ENCODE measurements at regions not wholly inside any gene's neighbourhood (a gene's known extent, or its start where the extent isn't known, plus 50 kb on each side); places are given as distances from the start of the nearest gene placed in this dataset.

GRCh38 chr2:108067820-108068405 lies 81.6 kb downstream of the SLC5A7 start:
- DNase-seq: no peak

DNA sequence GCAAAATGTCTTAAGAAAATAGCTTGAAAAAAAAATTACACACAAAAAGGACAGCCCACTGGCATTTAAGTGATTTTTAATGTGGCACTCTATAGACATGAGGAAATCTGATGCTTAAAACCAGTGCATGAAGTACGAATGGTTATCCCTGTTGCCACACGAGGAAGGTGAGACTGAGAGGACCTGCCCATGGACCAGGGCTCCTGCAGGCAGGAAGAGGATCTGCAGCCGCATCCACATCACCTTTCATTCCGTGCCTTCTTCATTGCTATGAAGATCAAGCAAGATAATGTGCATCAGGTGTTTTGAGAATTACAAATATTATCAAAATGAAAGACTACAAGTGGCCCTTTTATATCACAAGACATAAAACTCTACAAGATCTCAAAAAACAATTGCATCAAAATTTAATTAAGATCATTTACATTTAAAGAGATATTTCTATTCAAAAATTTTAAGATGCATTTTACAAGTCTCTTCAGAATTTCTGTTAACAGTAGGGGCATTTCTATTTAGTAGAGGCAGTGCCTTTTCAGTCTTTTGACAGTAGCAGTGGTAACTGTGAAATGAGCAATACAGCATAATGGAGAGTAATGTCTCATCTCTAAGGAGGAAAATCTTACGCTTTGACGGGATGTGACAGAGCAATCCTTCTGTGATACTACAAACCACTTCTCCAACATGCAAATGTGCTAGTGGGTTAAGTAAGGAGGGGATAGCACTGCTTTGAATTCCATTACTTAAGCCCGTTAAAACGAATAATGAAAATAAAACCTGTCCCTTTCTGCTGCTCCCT lies 83.4 kb downstream of the SLC5A7 start:
- no peak for DNase-seq

- DNase-seq: no peak
Measured at GRCh38 chr2:108073415-108074072, 87.2 kb downstream of the SLC5A7 start.

GRCh38 chr2:108074150-108074549 lies 87.8 kb downstream of the SLC5A7 start:
- DNase-seq: no peak

DNA sequence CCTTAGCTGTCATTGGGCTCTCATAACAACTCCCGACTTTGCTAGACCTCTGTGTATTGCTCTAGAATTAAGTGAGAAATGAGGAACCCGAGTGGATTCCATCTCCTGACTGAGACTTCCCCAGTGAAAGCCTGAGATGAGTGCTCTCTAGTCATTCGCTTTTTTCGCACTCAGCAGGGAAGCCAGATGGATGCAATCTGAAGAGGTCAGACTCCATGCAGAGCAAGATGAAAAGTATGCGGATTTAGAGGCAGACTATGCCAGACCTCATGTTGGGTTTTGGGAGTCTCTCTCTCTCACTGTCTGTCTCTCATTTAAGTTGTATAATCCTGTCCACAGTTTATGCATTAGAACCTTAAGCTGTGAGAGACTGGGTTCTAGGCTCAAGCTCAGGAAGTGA lies 88.6 kb downstream of the SLC5A7 start:
- no peak for DNase-seq

- DNase-seq: no peak
Measured at GRCh38 chr2:108076527-108076926, 90.2 kb downstream of the SLC5A7 start.

DNA sequence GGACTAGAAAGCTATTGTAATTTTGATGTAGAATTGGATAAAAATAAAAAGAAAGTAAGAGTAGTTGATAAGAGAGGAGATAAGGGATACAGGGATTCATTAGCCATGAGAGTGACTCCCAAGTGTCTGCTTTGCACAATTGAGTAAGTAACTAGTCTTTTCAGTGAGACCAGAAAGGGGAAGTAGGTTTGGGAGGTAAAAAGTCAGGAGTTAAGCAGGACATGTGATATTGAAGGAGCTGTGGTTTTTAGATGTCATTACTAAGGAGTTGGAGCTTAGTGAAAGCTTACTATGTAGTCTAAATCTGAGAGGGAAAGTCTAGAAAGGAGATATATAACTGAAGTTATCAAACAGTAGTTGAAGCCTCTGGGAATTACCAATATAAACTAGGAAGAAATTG lies 93.4 kb downstream of the SLC5A7 start:
- no peak for DNase-seq

DNA sequence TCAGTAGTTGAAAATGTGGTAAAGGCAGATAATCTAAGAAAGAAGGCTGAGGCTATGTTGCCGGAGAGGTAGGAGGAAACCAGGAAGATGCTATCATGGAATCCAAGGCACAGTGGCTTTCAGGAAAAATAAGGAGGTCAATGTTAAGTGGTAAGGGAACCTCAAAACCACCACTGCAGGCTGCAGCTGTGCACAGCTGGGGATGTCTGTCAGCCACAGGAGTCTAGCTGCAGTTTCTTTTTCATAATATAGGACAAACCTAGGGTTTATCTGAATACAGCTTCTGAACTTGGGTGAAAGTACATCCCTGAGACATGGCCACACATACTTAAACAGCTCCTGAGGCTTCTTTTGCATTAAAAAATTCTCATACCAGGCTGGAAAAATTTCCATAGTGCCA lies 93.9 kb downstream of the SLC5A7 start:
- no peak for DNase-seq

DNA sequence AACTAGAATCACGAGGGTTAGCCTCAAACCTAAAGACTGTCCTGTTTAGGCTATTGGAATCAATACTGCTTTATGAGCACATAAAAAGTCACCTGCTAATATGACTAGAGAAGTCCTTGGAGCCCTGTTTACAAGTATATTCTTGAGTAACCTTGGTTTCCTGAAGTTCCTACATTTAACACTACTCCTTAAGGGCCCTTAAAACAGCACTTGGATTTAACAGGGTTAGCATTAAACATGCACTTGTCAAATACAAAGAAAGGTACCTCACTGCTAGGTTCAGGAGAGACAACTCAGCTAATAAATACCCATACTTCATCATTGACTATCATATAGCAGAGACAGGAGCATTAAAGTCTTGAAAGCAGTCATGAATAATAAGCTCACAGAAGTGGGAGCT lies 96.7 kb downstream of the SLC5A7 start:
- DNase-seq: no peak

- DNase-seq: no peak
Measured at GRCh38 chr2:108084311-108084710, 98.0 kb downstream of the SLC5A7 start.

- DNase-seq: no peak
Measured at GRCh38 chr2:108092886-108093285, 106.6 kb downstream of the SLC5A7 start.

DNA sequence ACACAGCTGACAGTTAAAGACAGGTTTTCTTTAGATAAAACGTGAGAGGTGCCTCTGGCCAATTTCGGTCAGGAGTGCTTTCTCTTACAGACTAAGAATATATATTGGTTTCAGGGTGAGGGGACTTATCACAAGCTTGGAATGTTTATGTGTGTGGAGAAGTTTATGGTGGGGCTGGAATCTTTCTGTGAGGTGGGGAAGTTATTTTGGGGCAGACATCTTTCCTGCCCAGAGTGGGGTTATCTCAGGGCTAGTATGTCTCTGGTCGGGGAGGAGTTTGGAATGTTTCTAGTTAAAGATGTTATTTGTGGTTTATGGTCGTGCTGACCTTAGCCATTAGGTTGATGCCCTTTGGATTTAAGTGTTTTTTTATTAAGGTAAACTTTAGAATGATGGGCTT lies 115.2 kb downstream of the SLC5A7 start:
- DNase-seq: no peak

DNA sequence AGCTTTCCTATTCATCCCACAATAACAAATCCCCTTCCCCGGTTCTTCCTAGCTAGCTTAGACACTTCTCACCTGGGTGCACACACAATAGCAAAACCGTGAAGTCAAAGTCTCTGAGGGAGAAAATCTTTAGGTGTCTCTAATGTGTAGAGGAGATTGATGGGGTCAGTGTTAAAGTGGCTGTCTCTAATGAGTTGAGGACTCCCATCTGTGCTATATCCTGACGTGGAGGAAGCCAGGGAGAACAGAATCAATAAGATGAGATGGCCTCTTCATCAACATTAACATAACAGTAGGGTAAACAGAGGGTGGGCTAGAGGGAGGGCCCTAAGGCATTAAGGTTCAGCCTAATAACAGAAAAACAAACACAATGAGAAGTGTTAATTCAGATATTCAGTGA lies 120.4 kb downstream of the SLC5A7 start:
- no peak for DNase-seq

GRCh38 chr2:108111936-108112335 lies 125.6 kb downstream of the SLC5A7 start:
- no peak for DNase-seq

GRCh38 chr2:108115868-108116267 lies 123.9 kb upstream of the SULT1C3 start:
- DNase-seq: no peak

DNA sequence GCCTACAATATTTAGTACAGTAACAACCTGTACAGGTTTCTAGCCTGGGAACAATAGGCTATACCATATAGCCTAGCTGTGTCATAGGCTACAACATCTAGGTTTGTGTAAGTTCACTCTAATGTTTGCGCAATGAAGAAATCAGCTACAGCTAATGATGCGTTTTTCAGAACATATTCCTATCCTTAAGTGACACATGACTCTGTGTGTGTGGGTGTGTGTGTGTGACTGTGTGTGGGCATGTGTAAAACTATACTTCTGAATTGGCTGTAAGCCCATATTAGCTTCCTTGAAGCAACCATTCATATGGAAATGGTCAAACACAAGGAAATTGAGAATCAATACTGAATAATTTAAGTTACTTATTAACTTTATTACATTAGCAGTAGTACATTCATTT lies 120.8 kb upstream of the SULT1C3 start:
- DNase-seq: no peak

GRCh38 chr2:108119492-108119891 lies 120.3 kb upstream of the SULT1C3 start:
- no peak for DNase-seq

GRCh38 chr2:108124736-108125495 lies 114.9 kb upstream of the SULT1C3 start:
- DNase-seq: no peak

- DNase-seq: no peak
Measured at GRCh38 chr2:108125581-108125980, 114.2 kb upstream of the SULT1C3 start.

DNA sequence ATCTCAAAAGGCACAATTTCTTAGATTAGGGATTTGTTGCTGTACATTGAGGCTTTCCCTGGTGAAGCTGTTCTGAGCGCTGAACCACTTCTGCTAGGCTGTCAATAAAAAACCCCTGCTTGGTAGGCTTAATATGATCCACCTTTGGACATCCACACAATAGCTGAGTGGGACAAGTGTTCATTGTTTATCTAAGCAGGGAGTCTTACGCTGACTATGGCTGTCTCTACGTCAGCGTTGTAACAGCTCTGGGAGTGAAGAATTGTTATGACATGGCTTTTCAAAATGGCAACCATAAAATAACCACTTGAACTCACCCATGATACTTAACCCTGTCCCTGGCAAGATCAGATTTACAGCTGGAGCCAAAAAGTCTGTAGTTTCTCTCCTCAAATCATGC lies 111.5 kb upstream of the SULT1C3 start:
- no peak for DNase-seq

DNA sequence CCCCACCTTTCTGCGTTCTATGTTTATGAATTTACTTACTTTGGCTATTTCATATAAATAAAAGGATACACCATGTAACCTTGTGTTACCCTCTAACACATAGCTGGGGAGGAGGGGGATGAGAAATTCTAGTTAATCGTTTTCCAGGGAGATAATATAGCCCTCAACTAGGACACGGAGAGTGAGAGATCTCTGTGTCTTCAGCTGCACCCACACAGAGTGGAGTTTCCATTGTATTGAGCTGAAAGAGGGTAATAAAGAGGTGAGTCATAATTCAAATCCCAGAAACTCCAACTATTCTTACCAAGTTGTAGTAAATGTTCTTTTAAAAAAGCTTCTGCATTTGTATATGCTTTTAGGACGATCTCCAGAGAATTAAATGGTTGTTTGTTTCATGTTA lies 110.1 kb upstream of the SULT1C3 start:
- DNase-seq: no peak

- no peak for DNase-seq
Measured at GRCh38 chr2:108133457-108133856, 106.3 kb upstream of the SULT1C3 start.

DNA sequence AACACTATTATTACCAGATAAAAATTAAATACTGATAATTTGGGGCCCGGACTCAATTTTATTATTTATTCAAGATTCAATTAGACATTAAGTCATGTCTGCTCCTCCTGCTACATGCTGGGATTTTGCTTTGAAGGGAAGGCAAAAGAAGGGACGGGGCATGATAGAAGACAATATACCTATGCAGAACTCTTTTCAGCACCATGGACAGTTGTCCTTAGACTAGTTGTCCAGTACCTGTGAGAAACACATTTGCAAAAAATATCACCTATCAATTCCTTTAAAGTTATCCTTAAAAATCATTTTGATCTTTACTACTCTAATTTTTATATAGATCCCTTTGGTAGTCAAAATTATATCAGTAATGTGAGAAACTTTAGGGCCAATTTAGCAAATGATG lies 100.2 kb upstream of the SULT1C3 start:
- no peak for DNase-seq
